ENCODE measurements at regions not wholly inside any gene's neighbourhood (a gene's known extent, or its start where the extent isn't known, plus 50 kb on each side); places are given as distances from the start of the nearest gene placed in this dataset.

DNA sequence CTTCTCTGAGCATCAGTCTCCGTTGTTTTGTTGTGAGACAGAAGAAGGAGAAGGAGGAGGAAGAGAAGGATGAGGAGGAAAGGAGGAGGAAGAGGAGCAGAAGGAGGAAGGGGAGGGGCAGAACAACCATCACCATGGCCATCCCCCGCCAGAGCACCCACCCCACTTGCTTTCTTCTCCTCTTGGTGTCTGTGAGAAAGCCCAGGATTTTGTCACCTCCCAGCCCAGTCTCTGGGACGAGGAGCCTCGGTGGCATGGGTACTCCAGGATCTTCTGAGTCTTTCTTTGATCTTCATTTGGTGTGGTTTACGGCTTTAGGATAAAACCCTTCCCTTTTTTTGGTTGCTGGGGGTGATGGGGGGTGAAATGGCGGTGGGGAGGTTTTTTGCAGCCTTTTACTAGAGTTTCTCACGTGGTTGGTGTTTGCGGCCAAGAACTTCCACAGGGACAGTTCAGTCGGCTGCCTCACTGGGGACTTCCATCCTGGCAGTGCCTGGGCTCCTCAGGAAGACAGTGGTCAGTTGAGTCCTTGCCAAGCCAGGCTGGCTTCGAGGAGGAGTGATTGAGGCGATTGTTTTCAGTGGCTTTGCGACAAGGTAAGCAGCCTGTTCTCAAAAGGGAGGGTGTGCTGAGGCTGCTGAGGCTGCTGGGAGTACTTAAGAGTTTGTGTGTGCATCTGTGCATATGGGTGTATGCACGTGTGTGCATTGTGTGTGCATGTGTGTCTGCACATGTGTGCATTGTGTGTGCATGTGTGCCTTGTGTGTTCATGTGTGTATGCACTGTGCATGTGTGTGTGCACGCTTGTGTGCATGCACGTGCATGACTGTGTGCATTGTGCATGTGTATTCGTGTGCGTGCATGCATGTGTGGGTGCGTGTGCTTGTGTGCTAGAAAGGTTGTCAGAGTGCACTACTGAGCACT is 567.5 kb downstream of the TBC1D22A start:
- ATAC-seq (ENCODE audit: low read depth) = no peak
- H2AK5ac ChIP-seq (ENCODE audit: low read depth, low read length) = peak overlapping the region; percentile 63
- no peak overlapping the region for H3K56ac ChIP-seq (ENCODE audit: extremely low read depth, insufficient read depth, low read length)
- H3K9me3 ChIP-seq (ENCODE audit: control insufficient read depth, insufficient read depth, low read length) = peaks cover 7% of the 10 kb centered on the region; the same call in 1 of the 2 replicates
- DNase-seq = no peak
- H3K4me1 ChIP-seq (ENCODE audit: control insufficient read depth, insufficient read depth, low read length) = peaks cover 6% of the 10 kb centered on the region
- no peak overlapping the region for H3K23ac ChIP-seq (ENCODE audit: low read depth, low read length)
- no peaks in the 10 kb centered on the region for H3K27me3 ChIP-seq (ENCODE audit: control insufficient read depth, insufficient read depth, low read length)
- peak overlapping the region; percentile 57 for H2BK20ac ChIP-seq (ENCODE audit: low read depth, low read length)
- H3K9me1 ChIP-seq (ENCODE audit: insufficient read depth, low read length) = peaks cover 6% of the 10 kb centered on the region
- 75% methylated on average over 4 of the region's 18 CpGs; no CpG with 5 or more reads in 1 of the 2 experiments for WGBS, 2 experiments (ENCODE audit: extremely low coverage in 2 of 2, insufficient read length in 1 of 2)
- in situ Hi-C loops (cut with MboI; ENCODE audit: low sequenced_read_pairs) (no loop called here), dilution Hi-C loops (cut with HindIII; ENCODE audit: low sequenced_read_pairs, unreplicated experiment) (no loop called here), intact Hi-C loops (cut with micrococcal nuclease) (no loop called here)
- peak overlapping the region; percentile 64 for H4K91ac ChIP-seq (ENCODE audit: insufficient read depth, low read depth, low read length)
- H3K14ac ChIP-seq (replicated peaks; ENCODE audit: low read depth, low read length) = peak overlapping the region; percentile 64; the same call in 1 of the 2 replicates
- H2AFZ ChIP-seq (replicated peaks; ENCODE audit: low read length, poor library complexity) = peak overlapping the region; percentile 18
- H4K8ac ChIP-seq (ENCODE audit: low read depth in 2 of 2, low read length in 2 of 2) = peak overlapping the region in 1 of 2 experiments; percentile 59; a peak in 2 of 4 replicates
- no peak overlapping the region for H3K9ac ChIP-seq (ENCODE audit: low read depth, low read length)
- H3K36me3 ChIP-seq (ENCODE audit: control insufficient read depth, insufficient read depth, low read length) = no peaks in the 10 kb centered on the region
- no peak overlapping the region for H2AK9ac ChIP-seq (replicated peaks; ENCODE audit: low read depth, low read length, poor library complexity)
- TF ChIP-seq MAFK (IDR thresholded peaks at IDR 0.05; ENCODE audit: low read depth, low read length) = no peak
- no peak for TF ChIP-seq FOS (IDR thresholded peaks at IDR 0.05; ENCODE audit: low read depth, low read length)
- TF ChIP-seq RFX5 (IDR thresholded peaks at IDR 0.05; ENCODE audit: low read depth, low read length) = no peak
- TF ChIP-seq MAZ (IDR thresholded peaks at IDR 0.05; ENCODE audit: borderline replicate concordance, low read depth, low read length) = no peak
- no peak for TF ChIP-seq USF2 (IDR thresholded peaks at IDR 0.05; ENCODE audit: low read depth, low read length)
- TF ChIP-seq NFE2L2 (IDR thresholded peaks at IDR 0.05; ENCODE audit: low read depth, low read length) = no peak
- TF ChIP-seq, protein P1, sequence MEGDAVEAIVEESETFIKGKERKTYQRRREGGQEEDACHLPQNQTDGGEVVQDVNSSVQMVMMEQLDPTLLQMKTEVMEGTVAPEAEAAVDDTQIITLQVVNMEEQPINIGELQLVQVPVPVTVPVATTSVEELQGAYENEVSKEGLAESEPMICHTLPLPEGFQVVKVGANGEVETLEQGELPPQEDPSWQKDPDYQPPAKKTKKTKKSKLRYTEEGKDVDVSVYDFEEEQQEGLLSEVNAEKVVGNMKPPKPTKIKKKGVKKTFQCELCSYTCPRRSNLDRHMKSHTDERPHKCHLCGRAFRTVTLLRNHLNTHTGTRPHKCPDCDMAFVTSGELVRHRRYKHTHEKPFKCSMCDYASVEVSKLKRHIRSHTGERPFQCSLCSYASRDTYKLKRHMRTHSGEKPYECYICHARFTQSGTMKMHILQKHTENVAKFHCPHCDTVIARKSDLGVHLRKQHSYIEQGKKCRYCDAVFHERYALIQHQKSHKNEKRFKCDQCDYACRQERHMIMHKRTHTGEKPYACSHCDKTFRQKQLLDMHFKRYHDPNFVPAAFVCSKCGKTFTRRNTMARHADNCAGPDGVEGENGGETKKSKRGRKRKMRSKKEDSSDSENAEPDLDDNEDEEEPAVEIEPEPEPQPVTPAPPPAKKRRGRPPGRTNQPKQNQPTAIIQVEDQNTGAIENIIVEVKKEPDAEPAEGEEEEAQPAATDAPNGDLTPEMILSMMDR (conservative IDR thresholded peaks at IDR 0.05; ENCODE audit: low read depth, low read length) = no peak
- no peak for TF ChIP-seq POLR2A (IDR thresholded peaks at IDR 0.05; ENCODE audit: low read depth, low read length)
- no peak for TF ChIP-seq RCOR1 (IDR thresholded peaks at IDR 0.05; ENCODE audit: insufficient replicate concordance, low read length)
- POLR2A ChIA-PET (ENCODE audit: unreplicated experiment) = no interaction called here
- H2BK120ac ChIP-seq (ENCODE audit: low read depth, low read length) = peak overlapping the region; percentile 50
- H3K4ac ChIP-seq (ENCODE audit: low read depth, low read length) = peak overlapping the region; percentile 84
- H3K4me3 ChIP-seq (ENCODE audit: insufficient read depth, low read depth, low read length) = no peak overlapping the region
- H4K5ac ChIP-seq (ENCODE audit: low read depth, low read length) = no peak overlapping the region; the same call in 1 of the 2 replicates
- CTCF ChIA-PET = no interaction called here
- H3K4me2 ChIP-seq (ENCODE audit: low read depth, low read length) = no peak overlapping the region
- peak overlapping the region; percentile 34 for H3K18ac ChIP-seq (ENCODE audit: low read depth, low read length)
- H3K79me1 ChIP-seq (ENCODE audit: low read depth in 1 of 2, low read length in 2 of 2) = no peaks in the 10 kb centered on the region
- BruUV-seq (replicated peaks) = no TSS peak
- H2BK5ac ChIP-seq (ENCODE audit: low read depth, low read length, poor library complexity, severe bottlenecking) = peak overlapping the region; percentile 39
- no peaks in the 10 kb centered on the region for H4K20me1 ChIP-seq (ENCODE audit: insufficient read depth, low read length)
- peak overlapping the region; percentile 31; the same call in 1 of the 2 replicates for H3K27ac ChIP-seq (ENCODE audit: insufficient read depth, low read length)
- peak overlapping the region; percentile 16; the same call in 1 of the 3 replicates for H2BK15ac ChIP-seq (ENCODE audit: low read depth, low read length)

Measured in IMR-90 (cell line).